Caco-2 (cell line): ENCODE measurements at regions not wholly inside any gene's neighbourhood (a gene's known extent, or its start where the extent isn't known, plus 50 kb on each side); places are given as distances from the start of the nearest gene placed in this dataset.

Source experiments
- BruUV-seq: library from RNA; stranded (reverse); fragments of 400-500 nt; replicated peaks from 2 replicates; lab custom pipeline; 2021; lab: Mats Ljungman, UMichigan
- CTCF ChIA-PET: fragments of 300-600 bp; sonication (Branson Sonifier 250); formaldehyde crosslinking; loops from one replicate; lab custom pipeline; 2022; ENCODE audit warnings: antibody characterized with exemption; lab: Charles Lee
- POLR2A ChIA-PET: fragments of 300-600 bp; sonication (Branson Sonifier 250); formaldehyde crosslinking; loops from one replicate; lab custom pipeline; 2022; ENCODE audit warnings: antibody characterized with exemption; lab: Charles Lee
- DNase-seq, 2 experiments: peaks; one replicate each; pipeline versions ENCODE4 v3.0.0 to v3.0.0-alpha.2; 2020 to 2022
- H3K27me3 ChIP-seq: replicated peaks from 2 replicates; pipeline ENCODE4 v1.6.0; 2011; ENCODE audit warnings: low read length; ENCODE audit not compliant: control insufficient read depth, insufficient read depth
- H3K36me3 ChIP-seq: 2 replicates; pipeline ENCODE4 v1.5.1; 2011; ENCODE audit warnings: low read length; ENCODE audit not compliant: control insufficient read depth, insufficient read depth
- H3K4me1 ChIP-seq: fragments of 250-450 bp; sonication (Bioruptor Pico); 2 replicates; pipeline ENCODE4 v1.5.1; 2020; ENCODE audit warnings: mild to moderate bottlenecking
- H3K4me3 ChIP-seq: 2 replicates; pipeline ENCODE4 v1.5.1; 2011; ENCODE audit warnings: low read depth, mild to moderate bottlenecking, control low read depth, low read length
- H3K9me3 ChIP-seq: fragments of 250-450 bp; sonication (Bioruptor Pico); 2 replicates; pipeline ENCODE4 v1.5.1; 2020; ENCODE audit warnings: mild to moderate bottlenecking, moderate library complexity
- H3K27ac Mint-ChIP-seq: one replicate; pipeline ENCODE4 v1.8.0; 2022; ENCODE audit warnings: mixed read lengths; ENCODE audit not compliant: unreplicated experiment
- H3K27me3 Mint-ChIP-seq: one replicate; pipeline ENCODE4 v1.8.0; 2022; ENCODE audit warnings: mixed read lengths; ENCODE audit not compliant: insufficient read depth, unreplicated experiment
- H3K36me3 Mint-ChIP-seq: one replicate; pipeline ENCODE4 v1.8.0; 2022; ENCODE audit warnings: mild to moderate bottlenecking, mixed read lengths; ENCODE audit not compliant: insufficient read depth, unreplicated experiment
- H3K4me1 Mint-ChIP-seq: one replicate; pipeline ENCODE4 v1.8.0; 2022; ENCODE audit warnings: low read depth, mixed read lengths; ENCODE audit not compliant: unreplicated experiment
- H3K4me3 Mint-ChIP-seq: one replicate; pipeline ENCODE4 v1.8.0; 2022; ENCODE audit warnings: mild to moderate bottlenecking, moderate library complexity, mixed read lengths; ENCODE audit not compliant: unreplicated experiment
- H3K9me3 Mint-ChIP-seq: one replicate; pipeline ENCODE4 v1.8.0; 2022; ENCODE audit warnings: mixed read lengths; ENCODE audit not compliant: unreplicated experiment
- intact Hi-C: fragments of 100-400 bp; cut with micrococcal nuclease; formaldehyde crosslinking; loops from one replicate; pipeline ENCODE4 v1.10.0; 2022; ENCODE audit not compliant: unreplicated experiment
- TF ChIP-seq, protein P1 (sequence below), 2 experiments: fragments of 200-600 bp in 1 of 2; IDR thresholded peaks; 1 replicate in 1 of 2; 2 replicates in 1 of 2; pipeline versions ENCODE4 v1.5.1 to v1.8.0; 2011 to 2022; ENCODE audit warnings: antibody characterized with exemption in 1 of 2, control low read depth in 1 of 2, inconsistent platforms in 1 of 2, low read depth in 1 of 2, low read length in 1 of 2, mild to moderate bottlenecking in 1 of 2, moderate library complexity in 1 of 2; ENCODE audit not compliant: insufficient read depth in 1 of 2, severe bottlenecking in 1 of 2, unreplicated experiment in 1 of 2

- no peaks in the 10 kb centered on the region for H3K4me1 Mint-ChIP-seq
- TF ChIP-seq, protein P1, sequence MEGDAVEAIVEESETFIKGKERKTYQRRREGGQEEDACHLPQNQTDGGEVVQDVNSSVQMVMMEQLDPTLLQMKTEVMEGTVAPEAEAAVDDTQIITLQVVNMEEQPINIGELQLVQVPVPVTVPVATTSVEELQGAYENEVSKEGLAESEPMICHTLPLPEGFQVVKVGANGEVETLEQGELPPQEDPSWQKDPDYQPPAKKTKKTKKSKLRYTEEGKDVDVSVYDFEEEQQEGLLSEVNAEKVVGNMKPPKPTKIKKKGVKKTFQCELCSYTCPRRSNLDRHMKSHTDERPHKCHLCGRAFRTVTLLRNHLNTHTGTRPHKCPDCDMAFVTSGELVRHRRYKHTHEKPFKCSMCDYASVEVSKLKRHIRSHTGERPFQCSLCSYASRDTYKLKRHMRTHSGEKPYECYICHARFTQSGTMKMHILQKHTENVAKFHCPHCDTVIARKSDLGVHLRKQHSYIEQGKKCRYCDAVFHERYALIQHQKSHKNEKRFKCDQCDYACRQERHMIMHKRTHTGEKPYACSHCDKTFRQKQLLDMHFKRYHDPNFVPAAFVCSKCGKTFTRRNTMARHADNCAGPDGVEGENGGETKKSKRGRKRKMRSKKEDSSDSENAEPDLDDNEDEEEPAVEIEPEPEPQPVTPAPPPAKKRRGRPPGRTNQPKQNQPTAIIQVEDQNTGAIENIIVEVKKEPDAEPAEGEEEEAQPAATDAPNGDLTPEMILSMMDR (IDR thresholded peaks at IDR 0.05; ENCODE audit: insufficient read depth in 1 of 2, low read depth in 1 of 2, low read length in 1 of 2, severe bottlenecking in 1 of 2, unreplicated experiment in 1 of 2), result no peak
- ChIA-PET POLR2A (interaction anchor here (0.6 kb wide), 1 partner anchor 115 kb away, joined by 3 read pairs; no protein-coding TSS in a partner anchor), CTCF (no interaction called here)
- H3K4me3 ChIP-seq, result no peak overlapping the region
- no peaks in the 10 kb centered on the region for H3K9me3 ChIP-seq
- H3K9me3 Mint-ChIP-seq, result no peaks in the 10 kb centered on the region
- no peak overlapping the region for H3K27ac Mint-ChIP-seq
- H3K4me1 ChIP-seq, result no peaks in the 10 kb centered on the region
- no peak overlapping the region for H3K4me3 Mint-ChIP-seq
- H3K36me3 Mint-ChIP-seq, result no peaks in the 10 kb centered on the region
- no TSS peak for BruUV-seq
- H3K27me3 ChIP-seq, result no peaks in the 10 kb centered on the region
- no peak for DNase-seq
- peaks cover 39% of the 10 kb centered on the region for H3K27me3 Mint-ChIP-seq
- intact Hi-C loops, result no loop called here
- H3K36me3 ChIP-seq, result no peaks in the 10 kb centered on the region
Measured at GRCh38 chr10:7471720-7472367, 61.0 kb upstream of the SFMBT2 start.

DNA sequence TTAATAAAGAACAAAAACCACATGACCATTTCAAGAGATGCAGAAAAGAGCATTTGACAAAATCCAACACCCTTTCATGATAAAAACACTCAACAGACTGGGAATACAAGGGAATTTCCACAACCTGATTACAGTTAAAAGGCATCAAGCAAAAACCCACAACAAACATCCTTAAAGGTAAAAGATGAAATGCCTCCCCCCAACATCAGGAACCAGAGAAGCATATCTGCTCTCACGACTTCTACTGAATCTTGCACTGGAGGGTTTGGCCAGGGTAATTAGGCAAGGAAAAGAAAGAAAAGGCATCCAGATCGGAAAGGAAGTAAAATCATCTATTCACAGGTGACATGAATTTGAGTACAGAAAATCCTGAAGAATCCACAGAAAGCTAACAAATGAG is 59.5 kb upstream of the SFMBT2 start:
- no peak overlapping the region for H3K4me3 ChIP-seq
- no peaks in the 10 kb centered on the region for H3K36me3 Mint-ChIP-seq
- no peaks in the 10 kb centered on the region; the same call in 1 of the 2 replicates for H3K27me3 ChIP-seq
- no peaks in the 10 kb centered on the region for H3K4me1 ChIP-seq
- BruUV-seq, result no TSS peak
- no peaks in the 10 kb centered on the region for H3K9me3 ChIP-seq
- TF ChIP-seq, protein P1 (IDR thresholded peaks at IDR 0.05; ENCODE audit: insufficient read depth in 1 of 2, low read depth in 1 of 2, low read length in 1 of 2, severe bottlenecking in 1 of 2, unreplicated experiment in 1 of 2), result no peak
- ChIA-PET CTCF (no interaction called here), POLR2A (no interaction called here)
- no peak overlapping the region for H3K27ac Mint-ChIP-seq
- no peaks in the 10 kb centered on the region for H3K36me3 ChIP-seq
- no peaks in the 10 kb centered on the region for H3K9me3 Mint-ChIP-seq
- no peaks in the 10 kb centered on the region for H3K4me1 Mint-ChIP-seq
- peaks cover 47% of the 10 kb centered on the region for H3K27me3 Mint-ChIP-seq
- DNase-seq, result no peak
- no peak overlapping the region for H3K4me3 Mint-ChIP-seq
- intact Hi-C loops, result no loop called here

- H3K36me3 ChIP-seq, result no peaks in the 10 kb centered on the region
- CTCF ChIA-PET, result no interaction called here
- DNase-seq, result no peak
- H3K4me3 ChIP-seq, result no peak overlapping the region
- Mint-ChIP-seq H3K27ac (no peak overlapping the region), H3K4me1 (no peaks in the 10 kb centered on the region), H3K4me3 (no peak overlapping the region), H3K27me3 (peaks cover 59% of the 10 kb centered on the region), H3K9me3 (no peaks in the 10 kb centered on the region), H3K36me3 (no peaks in the 10 kb centered on the region)
- no peaks in the 10 kb centered on the region; the same call in 1 of the 2 replicates for H3K27me3 ChIP-seq
- no TSS peak for BruUV-seq
- H3K9me3 ChIP-seq, result no peaks in the 10 kb centered on the region
- POLR2A ChIA-PET, result no interaction called here
- TF ChIP-seq, protein P1 (IDR thresholded peaks at IDR 0.05; ENCODE audit: insufficient read depth in 1 of 2, low read depth in 1 of 2, low read length in 1 of 2, severe bottlenecking in 1 of 2, unreplicated experiment in 1 of 2), result no peak
- intact Hi-C loops, result no loop called here
- no peaks in the 10 kb centered on the region for H3K4me1 ChIP-seq
Measured at GRCh38 chr10:7467031-7467667, 56.3 kb upstream of the SFMBT2 start.
